DMS 273 treated with DMSO at 0.1 percent for 48 hours (cell line): ENCODE measurements at regions not wholly inside any gene's neighbourhood (a gene's known extent, or its start where the extent isn't known, plus 50 kb on each side); places are given as distances from the start of the nearest gene placed in this dataset.
"Not testable (repeated sequence)": the region's sequence is repeated elsewhere in the genome, so short reads cannot be mapped to it uniquely, and the experiment has no call there.

Source experiments
- DNase-seq: peaks from one replicate; lab custom pipeline; 2025; lab: John Stamatoyannopoulos, UW

- DNase-seq, result no peak
Observed at GRCh38 chr3:177338697-177339219, 141.5 kb upstream of the TBL1XR1 start.

- DNase-seq, result not testable (repeated sequence)
Observed at GRCh38 chr3:177339220-177339703, 142.0 kb upstream of the TBL1XR1 start.

GRCh38 chr3:177340243-177340830 is 143.1 kb upstream of the TBL1XR1 start:
- DNase-seq, result no peak

- no peak for DNase-seq
Observed at GRCh38 chr3:177341736-177342419, 144.6 kb upstream of the TBL1XR1 start.

GRCh38 chr3:177343122-177343625 is 145.9 kb upstream of the TBL1XR1 start:
- DNase-seq, result no peak

GRCh38 chr3:177345049-177345972 is 148.0 kb upstream of the TBL1XR1 start:
- peak; percentile 84 for DNase-seq

GRCh38 chr3:177345973-177346503 is 148.8 kb upstream of the TBL1XR1 start:
- no peak for DNase-seq

- no peak for DNase-seq
Observed at GRCh38 chr3:177346878-177347277, 149.6 kb upstream of the TBL1XR1 start.

- DNase-seq, result no peak
Observed at GRCh38 chr3:177347611-177348010, 150.3 kb upstream of the TBL1XR1 start.

GRCh38 chr3:177348974-177349373 is 151.7 kb upstream of the TBL1XR1 start:
- no peak for DNase-seq

- DNase-seq, result no peak
Observed at GRCh38 chr3:177349384-177349783, 152.1 kb upstream of the TBL1XR1 start.

- DNase-seq, result no peak
Observed at GRCh38 chr3:177350121-177350520, 152.8 kb upstream of the TBL1XR1 start.

GRCh38 chr3:177351206-177351605 is 153.9 kb upstream of the TBL1XR1 start:
- no peak for DNase-seq

GRCh38 chr3:177351757-177352158 is 154.5 kb upstream of the TBL1XR1 start:
- DNase-seq, result no peak

- DNase-seq, result no peak
Observed at GRCh38 chr3:177352424-177352823, 155.1 kb upstream of the TBL1XR1 start.

- DNase-seq, result no peak
Observed at GRCh38 chr3:177353140-177353539, 155.9 kb upstream of the TBL1XR1 start.

GRCh38 chr3:177353879-177354278 is 156.6 kb upstream of the TBL1XR1 start:
- not testable (repeated sequence) for DNase-seq

GRCh38 chr3:177354466-177354865 is 157.2 kb upstream of the TBL1XR1 start:
- DNase-seq, result no peak

GRCh38 chr3:177356113-177356512 is 158.8 kb upstream of the TBL1XR1 start:
- DNase-seq, result no peak

- no peak for DNase-seq
Observed at GRCh38 chr3:177356952-177357351, 159.7 kb upstream of the TBL1XR1 start.

GRCh38 chr3:177357352-177358090 is 160.2 kb upstream of the TBL1XR1 start:
- DNase-seq, result no peak
